GM23338 (cell line): ENCODE measurements at regions not wholly inside any gene's neighbourhood (a gene's known extent, or its start where the extent isn't known, plus 50 kb on each side); places are given as distances from the start of the nearest gene placed in this dataset.

ENCODE experiments used
- ATAC-seq: fragments of 200-7000 bp; cut with Tn5 transposase; 3 replicates; pipeline ENCODE4 v1.9.1; 2020
- DNase-seq: peaks from one replicate; pipeline ENCODE4 v3.0.0-alpha.2; 2015; ENCODE audit warnings: low spot score
- H2AFZ ChIP-seq: fragments of 200-600 bp; sonication (generic); 2 replicates; pipeline ENCODE4 v1.8.0; 2016; ENCODE audit warnings: antibody characterized with exemption, mild to moderate bottlenecking, moderate library complexity
- H3F3A ChIP-seq: fragments of 200-600 bp; sonication (generic); replicated peaks from 2 replicates; pipeline ENCODE4 v1.8.0; 2017; ENCODE audit warnings: antibody characterized with exemption, mixed run types, low read depth
- H3K27ac ChIP-seq: fragments of 200-600 bp; sonication (generic); 2 replicates; pipeline ENCODE4 v1.6.1; 2016; ENCODE audit warnings: low read depth
- H3K27me3 ChIP-seq: fragments of 200-600 bp; sonication (generic); 2 replicates; pipeline ENCODE4 v1.8.0; 2016; ENCODE audit warnings: mild to moderate bottlenecking, mixed run types, moderate library complexity; ENCODE audit not compliant: insufficient read depth
- H3K36me3 ChIP-seq: fragments of 200-600 bp; sonication (generic); 2 replicates; pipeline ENCODE4 v1.8.0; 2016; ENCODE audit warnings: mild to moderate bottlenecking; ENCODE audit not compliant: insufficient read depth
- H3K4me1 ChIP-seq: fragments of 200-600 bp; sonication (generic); 2 replicates; pipeline ENCODE4 v1.8.0; 2016; ENCODE audit warnings: mild to moderate bottlenecking, moderate library complexity; ENCODE audit not compliant: insufficient read depth
- H3K4me2 ChIP-seq: fragments of 200-600 bp; sonication (generic); 2 replicates; pipeline ENCODE4 v1.7.1; 2017; ENCODE audit warnings: mixed run types
- H3K4me3 ChIP-seq: fragments of 200-600 bp; sonication (generic); 2 replicates; pipeline ENCODE4 v1.6.1; 2016; ENCODE audit warnings: mixed run types
- H3K79me2 ChIP-seq: fragments of 200-600 bp; sonication (generic); replicated peaks from 2 replicates; pipeline ENCODE4 v1.8.0; 2017; ENCODE audit warnings: mild to moderate bottlenecking; ENCODE audit not compliant: insufficient read depth
- H3K9me2 ChIP-seq: fragments of 200-600 bp; sonication (generic); 2 replicates; pipeline ENCODE4 v1.8.0; 2017; ENCODE audit not compliant: insufficient read depth
- H4K20me1 ChIP-seq: fragments of 200-600 bp; sonication (generic); replicated peaks from 2 replicates; pipeline ENCODE4 v1.8.0; 2017; ENCODE audit warnings: mild to moderate bottlenecking; ENCODE audit not compliant: insufficient read depth
- H3K27ac Mint-ChIP-seq: 2 replicates; pipeline ENCODE4 v1.8.0; 2020; ENCODE audit warnings: inconsistent platforms, mild to moderate bottlenecking, moderate library complexity, mixed read lengths
- H3K27me3 Mint-ChIP-seq: 3 replicates; pipeline ENCODE4 v1.8.0; 2022; ENCODE audit warnings: low read depth, mild to moderate bottlenecking, moderate library complexity, mixed read lengths, inconsistent platforms; ENCODE audit not compliant: insufficient read depth, poor library complexity
- H3K36me3 Mint-ChIP-seq: 3 replicates; pipeline ENCODE4 v1.8.0; 2021; ENCODE audit warnings: low read depth, mild to moderate bottlenecking, inconsistent platforms, moderate library complexity, mixed read lengths
- H3K4me1 Mint-ChIP-seq: 3 replicates; pipeline ENCODE4 v1.8.0; 2020; ENCODE audit warnings: mild to moderate bottlenecking, inconsistent platforms, mixed read lengths
- H3K4me3 Mint-ChIP-seq: 3 replicates; pipeline ENCODE4 v1.8.0; 2021; ENCODE audit warnings: moderate library complexity, mild to moderate bottlenecking, inconsistent platforms, mixed read lengths
- H3K9me3 Mint-ChIP-seq: 3 replicates; pipeline ENCODE4 v1.8.0; 2020; ENCODE audit warnings: moderate library complexity, mild to moderate bottlenecking, inconsistent platforms, mixed read lengths
- CREB1 ChIP-seq: fragments of 250-450 bp; sonication (Bioruptor Pico); IDR thresholded peaks from 2 replicates; pipeline ENCODE4 v1.5.0; 2020; ENCODE audit warnings: low read depth, mild to moderate bottlenecking, moderate library complexity
- CTCF ChIP-seq, 2 experiments: fragments of 200-600 bp in 1 of 2; sonication (generic) in 1 of 2; conservative IDR thresholded peaks; 2 replicates each; pipeline versions ENCODE4 v1.5.1 to v1.6.1; 2016 to 2017; ENCODE audit warnings: antibody characterized with exemption in 2 of 2, low read depth in 2 of 2, mild to moderate bottlenecking in 2 of 2, moderate library complexity in 1 of 2
- ETS1 ChIP-seq: IDR thresholded peaks from 2 replicates; pipeline ENCODE4 v1.6.1; 2016; ENCODE audit warnings: antibody characterized with exemption
- EZH2 ChIP-seq: fragments of 200-600 bp; sonication (generic); IDR thresholded peaks from one replicate; pipeline ENCODE4 v1.8.0; 2017; ENCODE audit warnings: antibody characterized with exemption, mild to moderate bottlenecking, low read depth; ENCODE audit not compliant: unreplicated experiment
- EZH2phosphoT487 ChIP-seq: fragments of 200-600 bp; sonication (generic); IDR thresholded peaks from one replicate; pipeline ENCODE4 v1.8.1; 2018; ENCODE audit warnings: antibody characterized with exemption; ENCODE audit not compliant: unreplicated experiment
- JUNB ChIP-seq: IDR thresholded peaks from one replicate; pipeline ENCODE4 v1.6.1; 2016; ENCODE audit warnings: antibody characterized with exemption; ENCODE audit not compliant: unreplicated experiment
- NANOG ChIP-seq: IDR thresholded peaks from 2 replicates; pipeline ENCODE4 v1.6.1; 2016; ENCODE audit warnings: antibody characterized with exemption, borderline replicate concordance
- POLR2AphosphoS5 ChIP-seq: IDR thresholded peaks from 2 replicates; pipeline ENCODE4 v1.6.1; 2016; ENCODE audit warnings: antibody characterized with exemption, low read depth
- STAT1 ChIP-seq: IDR thresholded peaks from one replicate; pipeline ENCODE4 v1.6.1; 2016; ENCODE audit warnings: antibody characterized with exemption; ENCODE audit not compliant: unreplicated experiment
- ZNF114 ChIP-seq: fragments of 250-450 bp; sonication (Bioruptor Pico); IDR thresholded peaks from 2 replicates; pipeline ENCODE4 v1.5.0; 2020; ENCODE audit warnings: mild to moderate bottlenecking, moderate library complexity
- ZNF331 ChIP-seq: fragments of 250-450 bp; sonication (Bioruptor Pico); IDR thresholded peaks from 2 replicates; pipeline ENCODE4 v1.5.0; 2020; ENCODE audit warnings: low read depth, mild to moderate bottlenecking, moderate library complexity
- ZNF462 ChIP-seq: fragments of 250-450 bp; sonication (Bioruptor Pico); IDR thresholded peaks from 2 replicates; pipeline ENCODE4 v1.5.0; 2020; ENCODE audit warnings: mild to moderate bottlenecking, moderate library complexity
- TF ChIP-seq, protein P1 (sequence below): IDR thresholded peaks from one replicate; pipeline ENCODE4 v1.6.1; 2018; ENCODE audit warnings: antibody characterized with exemption; ENCODE audit not compliant: unreplicated experiment

DNA sequence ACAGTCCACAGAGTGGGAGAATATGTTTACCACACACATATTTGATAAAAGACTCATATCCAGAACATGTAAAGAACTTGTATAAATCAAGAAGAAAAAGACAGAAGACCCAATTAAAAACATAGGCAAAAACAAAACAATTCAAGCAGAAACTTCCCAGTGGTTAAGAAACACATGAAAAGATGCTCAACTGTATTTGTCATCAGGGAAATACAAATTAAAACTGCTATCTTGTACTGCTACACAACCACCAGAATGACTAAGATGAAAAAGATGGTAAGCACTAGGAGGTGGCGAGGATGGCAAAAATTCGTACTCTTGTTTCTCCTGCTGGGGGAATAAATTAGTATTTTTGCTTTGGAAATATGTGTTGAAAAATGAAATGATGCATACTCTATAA, 192.3 kb upstream of the C11orf87 start:
- no peaks in the 10 kb centered on the region for H3K27me3 Mint-ChIP-seq
- H3K4me3 ChIP-seq = no peak overlapping the region
- H3K4me2 ChIP-seq = no peak overlapping the region
- H3K27ac ChIP-seq = no peak overlapping the region
- no peaks in the 10 kb centered on the region for H3F3A ChIP-seq
- no peak overlapping the region for H2AFZ ChIP-seq
- no peak for ATAC-seq
- TF ChIP-seq EZH2phosphoT487 (no peak), ETS1 (no peak), POLR2AphosphoS5 (no peak), CTCF (conservative IDR thresholded peaks at IDR 0.05; ENCODE audit: low read depth in 2 of 2) (no peak), STAT1 (no peak), EZH2 (no peak), NANOG (no peak), ZNF114 (CRISPR knock-in tag) (no peak), ZNF462 (CRISPR knock-in tag) (no peak), ZNF331 (no peak), JUNB (no peak), CREB1 (no peak)
- TF ChIP-seq, protein P1, sequence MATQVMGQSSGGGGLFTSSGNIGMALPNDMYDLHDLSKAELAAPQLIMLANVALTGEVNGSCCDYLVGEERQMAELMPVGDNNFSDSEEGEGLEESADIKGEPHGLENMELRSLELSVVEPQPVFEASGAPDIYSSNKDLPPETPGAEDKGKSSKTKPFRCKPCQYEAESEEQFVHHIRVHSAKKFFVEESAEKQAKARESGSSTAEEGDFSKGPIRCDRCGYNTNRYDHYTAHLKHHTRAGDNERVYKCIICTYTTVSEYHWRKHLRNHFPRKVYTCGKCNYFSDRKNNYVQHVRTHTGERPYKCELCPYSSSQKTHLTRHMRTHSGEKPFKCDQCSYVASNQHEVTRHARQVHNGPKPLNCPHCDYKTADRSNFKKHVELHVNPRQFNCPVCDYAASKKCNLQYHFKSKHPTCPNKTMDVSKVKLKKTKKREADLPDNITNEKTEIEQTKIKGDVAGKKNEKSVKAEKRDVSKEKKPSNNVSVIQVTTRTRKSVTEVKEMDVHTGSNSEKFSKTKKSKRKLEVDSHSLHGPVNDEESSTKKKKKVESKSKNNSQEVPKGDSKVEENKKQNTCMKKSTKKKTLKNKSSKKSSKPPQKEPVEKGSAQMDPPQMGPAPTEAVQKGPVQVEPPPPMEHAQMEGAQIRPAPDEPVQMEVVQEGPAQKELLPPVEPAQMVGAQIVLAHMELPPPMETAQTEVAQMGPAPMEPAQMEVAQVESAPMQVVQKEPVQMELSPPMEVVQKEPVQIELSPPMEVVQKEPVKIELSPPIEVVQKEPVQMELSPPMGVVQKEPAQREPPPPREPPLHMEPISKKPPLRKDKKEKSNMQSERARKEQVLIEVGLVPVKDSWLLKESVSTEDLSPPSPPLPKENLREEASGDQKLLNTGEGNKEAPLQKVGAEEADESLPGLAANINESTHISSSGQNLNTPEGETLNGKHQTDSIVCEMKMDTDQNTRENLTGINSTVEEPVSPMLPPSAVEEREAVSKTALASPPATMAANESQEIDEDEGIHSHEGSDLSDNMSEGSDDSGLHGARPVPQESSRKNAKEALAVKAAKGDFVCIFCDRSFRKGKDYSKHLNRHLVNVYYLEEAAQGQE = no peak
- H3K79me2 ChIP-seq = no peaks in the 10 kb centered on the region
- H3K9me3 Mint-ChIP-seq = no peaks in the 10 kb centered on the region
- H3K4me1 Mint-ChIP-seq = no peaks in the 10 kb centered on the region
- H3K27me3 ChIP-seq = no peaks in the 10 kb centered on the region
- H3K9me2 ChIP-seq = no peaks in the 10 kb centered on the region
- no peak for DNase-seq
- no peak overlapping the region for H3K27ac Mint-ChIP-seq
- no peaks in the 10 kb centered on the region for H3K4me1 ChIP-seq
- no peaks in the 10 kb centered on the region for H3K36me3 ChIP-seq
- H3K4me3 Mint-ChIP-seq = no peak overlapping the region
- H4K20me1 ChIP-seq = no peaks in the 10 kb centered on the region
- H3K36me3 Mint-ChIP-seq = no peaks in the 10 kb centered on the region
